H9 (cell line): ENCODE measurements at regions not wholly inside any gene's neighbourhood (a gene's known extent, or its start where the extent isn't known, plus 50 kb on each side); places are given as distances from the start of the nearest gene placed in this dataset.

ENCODE experiments used
- DNase-seq: peaks from one replicate; pipeline ENCODE4 v3.0.0-alpha.2; 2017
- H2AFZ ChIP-seq: one replicate; pipeline ENCODE4 v1.6.1; 2013; ENCODE audit warnings: mild to moderate bottlenecking, low read length, control low read depth, moderate library complexity
- H2AK5ac ChIP-seq: 2 replicates; pipeline ENCODE4 v1.6.1; 2013; ENCODE audit warnings: low read length, control low read depth, mixed read lengths; ENCODE audit not compliant: insufficient read length
- H2BK120ac ChIP-seq: one replicate; pipeline ENCODE4 v1.6.1; 2013; ENCODE audit warnings: low read depth, mild to moderate bottlenecking, low read length, control low read depth, inconsistent platforms; ENCODE audit not compliant: poor library complexity, severe bottlenecking
- H2BK12ac ChIP-seq: 2 replicates; pipeline ENCODE4 v1.6.1; 2013; ENCODE audit warnings: low read length, control low read depth, mixed read lengths, low read depth; ENCODE audit not compliant: insufficient read length
- H2BK15ac ChIP-seq: 2 replicates; pipeline ENCODE4 v1.6.1; 2013; ENCODE audit warnings: low read depth, low read length, control low read depth
- H2BK20ac ChIP-seq: one replicate; pipeline ENCODE4 v1.6.1; 2013; ENCODE audit warnings: low read depth, mild to moderate bottlenecking, low read length, control low read depth, inconsistent platforms; ENCODE audit not compliant: poor library complexity, severe bottlenecking
- H2BK5ac ChIP-seq: 2 replicates; pipeline ENCODE4 v1.6.1; 2013; ENCODE audit warnings: low read length, control low read depth, mixed read lengths; ENCODE audit not compliant: insufficient read length
- H3K14ac ChIP-seq: 2 replicates; pipeline ENCODE4 v1.6.1; 2013; ENCODE audit warnings: low read length, control low read depth; ENCODE audit not compliant: insufficient read depth
- H3K18ac ChIP-seq: 2 replicates; pipeline ENCODE4 v1.6.1; 2013; ENCODE audit warnings: low read depth, mild to moderate bottlenecking, mixed read lengths, low read length, control low read depth; ENCODE audit not compliant: insufficient read length
- H3K23ac ChIP-seq: 2 replicates; pipeline ENCODE4 v1.6.1; 2013; ENCODE audit warnings: low read length, control low read depth, mixed read lengths, low read depth; ENCODE audit not compliant: insufficient read length
- H3K23me2 ChIP-seq: 2 replicates; pipeline ENCODE4 v1.6.1; 2013; ENCODE audit warnings: low read depth, mild to moderate bottlenecking, mixed read lengths, low read length, control low read depth; ENCODE audit not compliant: insufficient read length, poor library complexity, severe bottlenecking
- H3K27ac ChIP-seq: 2 replicates; pipeline ENCODE4 v1.5.1; 2013; ENCODE audit warnings: low read length, control low read depth, mixed read lengths, low read depth; ENCODE audit not compliant: insufficient read length
- H3K27me3 ChIP-seq: 2 replicates; pipeline ENCODE4 v1.6.1; 2013; ENCODE audit warnings: low read length, control low read depth, inconsistent platforms; ENCODE audit not compliant: insufficient read depth
- H3K4ac ChIP-seq: 2 replicates; pipeline ENCODE4 v1.6.1; 2013; ENCODE audit warnings: low read depth, mild to moderate bottlenecking, control low read depth, inconsistent platforms, low read length, moderate library complexity
- H3K4me1 ChIP-seq: 2 replicates; pipeline ENCODE4 v1.6.1; 2013; ENCODE audit warnings: low read length, control low read depth, inconsistent platforms; ENCODE audit not compliant: insufficient read depth
- H3K4me2 ChIP-seq: 2 replicates; pipeline ENCODE4 v1.6.1; 2013; ENCODE audit warnings: low read length, control low read depth, mixed read lengths; ENCODE audit not compliant: insufficient read length, insufficient read depth
- H3K56ac ChIP-seq: 2 replicates; pipeline ENCODE4 v1.6.1; 2013; ENCODE audit warnings: low read depth, mild to moderate bottlenecking, mixed read lengths, low read length, control low read depth; ENCODE audit not compliant: insufficient read length
- H3K79me1 ChIP-seq: 2 replicates; pipeline ENCODE4 v1.6.1; 2013; ENCODE audit warnings: low read depth, mild to moderate bottlenecking, moderate library complexity, low read length, control low read depth, inconsistent platforms; ENCODE audit not compliant: insufficient read depth, poor library complexity, severe bottlenecking
- H3K79me2 ChIP-seq: 2 replicates; pipeline ENCODE4 v1.6.1; 2013; ENCODE audit warnings: low read length, control low read depth, inconsistent platforms; ENCODE audit not compliant: insufficient read depth
- H3K9ac ChIP-seq: 2 replicates; pipeline ENCODE4 v1.6.1; 2013; ENCODE audit warnings: low read length, control low read depth, mixed read lengths; ENCODE audit not compliant: insufficient read length; ENCODE audit errors: extremely low read depth
- H3K9me3 ChIP-seq: one replicate; pipeline ENCODE4 v1.6.1; 2013; ENCODE audit warnings: low read depth, low read length, inconsistent platforms; ENCODE audit not compliant: control insufficient read depth
- H3T11ph ChIP-seq: one replicate; pipeline ENCODE4 v1.6.1; 2013; ENCODE audit warnings: mild to moderate bottlenecking, low read length, control low read depth, inconsistent platforms
- H4K20me1 ChIP-seq: one replicate; pipeline ENCODE4 v1.6.1; 2013; ENCODE audit not compliant: control insufficient read depth, insufficient read length, insufficient read depth
- H4K5ac ChIP-seq: 2 replicates; pipeline ENCODE4 v1.6.1; 2013; ENCODE audit warnings: low read depth, mild to moderate bottlenecking, mixed read lengths, low read length, control low read depth; ENCODE audit not compliant: insufficient read length
- H4K8ac ChIP-seq: replicated peaks from 2 replicates; pipeline ENCODE4 v1.6.1; 2013; ENCODE audit warnings: low read length, control low read depth, mixed read lengths, low read depth; ENCODE audit not compliant: insufficient read length
- H4K91ac ChIP-seq: 2 replicates; pipeline ENCODE4 v1.6.1; 2013; ENCODE audit warnings: low read depth, mild to moderate bottlenecking, moderate library complexity, mixed read lengths, low read length, control low read depth; ENCODE audit not compliant: insufficient read length
- H3K27ac Mint-ChIP-seq, 3 experiments: 2 replicates in 2 of 3; 3 replicates in 1 of 3; pipeline ENCODE4 v1.8.0; 2020 to 2021; ENCODE audit warnings: mixed read lengths in 3 of 3, mild to moderate bottlenecking in 1 of 3, moderate library complexity in 1 of 3
- H3K27me3 Mint-ChIP-seq: 2 replicates; pipeline ENCODE4 v1.8.0; 2021; ENCODE audit warnings: low read depth, mild to moderate bottlenecking, moderate library complexity, mixed read lengths
- H3K36me3 Mint-ChIP-seq, 3 experiments: 2 replicates in 2 of 3; 3 replicates in 1 of 3; pipeline ENCODE4 v1.8.0; 2020 to 2021; ENCODE audit warnings: low read depth in 3 of 3, mixed read lengths in 3 of 3; ENCODE audit not compliant: insufficient read depth in 1 of 3
- H3K4me1 Mint-ChIP-seq, 2 experiments: 2 replicates each; pipeline ENCODE4 v1.8.0; 2020; ENCODE audit warnings: mixed read lengths in 2 of 2
- H3K4me3 Mint-ChIP-seq, 2 experiments: 2 replicates in 1 of 2; 3 replicates in 1 of 2; pipeline ENCODE4 v1.8.0; 2020 to 2021; ENCODE audit warnings: mild to moderate bottlenecking in 2 of 2, mixed read lengths in 2 of 2, moderate library complexity in 1 of 2
- H3K9me3 Mint-ChIP-seq, 2 experiments: 2 replicates in 1 of 2; 3 replicates in 1 of 2; pipeline ENCODE4 v1.8.0; 2020; ENCODE audit warnings: mild to moderate bottlenecking in 2 of 2, mixed read lengths in 2 of 2, moderate library complexity in 1 of 2
- CTCF ChIP-seq: fragments of 200-600 bp; sonication (generic); conservative IDR thresholded peaks from 3 replicates; pipeline ENCODE4 v1.8.0; 2021; ENCODE audit warnings: antibody characterized with exemption, mild to moderate bottlenecking
- WGBS: extraction: QIAGEN DNeasy Blood & Tissue Kit; methylation state at CpG from one replicate; pipeline ENCODE4 v1.1.7; 2013; ENCODE audit warnings: missing lambda C conversion rate, low lambda C conversion rate, mixed read lengths; ENCODE audit not compliant: insufficient read length; ENCODE audit errors: extremely low coverage; 5-methylcytosine and 5-hydroxymethylcytosine counted together

GRCh38 chr10:78377356-78377755 is 343.7 kb downstream of the RPS24 start:
- H2BK15ac ChIP-seq = no peak overlapping the region
- H3K27ac Mint-ChIP-seq = no peak overlapping the region; a peak in 1 of 7 replicates
- TF ChIP-seq CTCF = no peak

More at GRCh38 chr10:78377356-78377755, 343.7 kb downstream of the RPS24 start:
- Mint-ChIP-seq H3K27me3 (peaks cover 69% of the 10 kb centered on the region), H3K4me1 (peaks cover 29 to 30% of the 10 kb centered on the region in 2 experiments), H3K4me3 (no peak overlapping the region), H3K9me3 (peaks cover 8% of the 10 kb centered on the region in 2 experiments), H3K36me3 (peaks cover 3 to 11% (median 8%) of the 10 kb centered on the region in 3 experiments; a peak in 4 of 7 replicates)
- Histone ChIP-seq H3K23ac (no peak overlapping the region), H2AFZ (no peak overlapping the region), H2AK5ac (no peak overlapping the region), H2BK20ac (no peak overlapping the region), H3K79me2 (no peaks in the 10 kb centered on the region), H3K9me3 (no peaks in the 10 kb centered on the region), H3K18ac (no peak overlapping the region), H2BK5ac (no peak overlapping the region), H3K4ac (no peak overlapping the region), H2BK120ac (no peak overlapping the region), H4K8ac (no peak overlapping the region), H3T11ph (no peak overlapping the region), H3K9ac (no peak overlapping the region), H3K14ac (no peak overlapping the region), H3K23me2 (no peaks in the 10 kb centered on the region), H3K79me1 (no peaks in the 10 kb centered on the region), H3K56ac (no peak overlapping the region), H4K91ac (no peak overlapping the region), H4K5ac (no peak overlapping the region), H4K20me1 (no peaks in the 10 kb centered on the region), H3K4me2 (no peak overlapping the region), H3K27ac (no peak overlapping the region), H2BK12ac (no peak overlapping the region), H3K4me1 (no peaks in the 10 kb centered on the region), H3K27me3 (no peaks in the 10 kb centered on the region)
- DNase-seq = no peak
- WGBS = no CpG with 5 or more reads among the region's 1 CpG
